SIG-M5 treated with dmso at 0.1 percent for 504 hours (cell line): ENCODE measurements at regions not wholly inside any gene's neighbourhood (a gene's known extent, or its start where the extent isn't known, plus 50 kb on each side); places are given as distances from the start of the nearest gene placed in this dataset.
"Not testable (repeated sequence)": the region's sequence is repeated elsewhere in the genome, so short reads cannot be mapped to it uniquely, and the experiment has no call there.

Experiments used
- DNase-seq: peaks from one replicate; lab custom pipeline; 2025; ENCODE audit not compliant: unreplicated experiment; lab: John Stamatoyannopoulos, UW

DNA sequence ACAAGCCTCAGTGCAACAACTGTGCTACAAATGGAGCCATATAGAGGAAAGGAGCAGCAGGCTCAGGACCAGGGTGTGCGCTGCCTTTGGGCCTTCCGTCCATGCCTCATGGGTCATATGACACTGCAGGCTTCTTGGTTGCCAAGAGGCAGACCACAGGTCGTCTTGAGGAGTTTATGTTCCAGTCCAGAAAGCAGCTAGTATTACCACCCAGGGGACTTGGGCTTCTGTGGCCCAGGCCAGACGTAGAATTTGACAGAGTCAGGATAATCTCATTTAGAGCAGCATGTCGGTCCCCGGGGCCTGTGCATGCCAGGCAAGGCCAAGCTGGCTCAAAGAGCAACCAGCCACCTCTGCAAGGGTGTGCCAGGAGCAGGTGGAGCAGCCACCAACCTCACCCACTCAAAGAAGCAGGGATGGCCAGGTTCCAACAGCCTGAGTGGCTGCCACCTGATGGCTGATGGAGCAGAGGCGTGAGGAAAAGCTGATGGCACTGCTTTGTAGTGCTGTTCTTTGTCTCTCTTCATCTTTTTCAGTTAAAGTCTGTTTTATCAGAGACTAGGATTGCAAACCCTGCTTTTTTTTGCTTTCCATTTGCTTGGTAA lies 109.1 kb downstream of the CCDC74A start:
- not testable (repeated sequence) for DNase-seq

DNA sequence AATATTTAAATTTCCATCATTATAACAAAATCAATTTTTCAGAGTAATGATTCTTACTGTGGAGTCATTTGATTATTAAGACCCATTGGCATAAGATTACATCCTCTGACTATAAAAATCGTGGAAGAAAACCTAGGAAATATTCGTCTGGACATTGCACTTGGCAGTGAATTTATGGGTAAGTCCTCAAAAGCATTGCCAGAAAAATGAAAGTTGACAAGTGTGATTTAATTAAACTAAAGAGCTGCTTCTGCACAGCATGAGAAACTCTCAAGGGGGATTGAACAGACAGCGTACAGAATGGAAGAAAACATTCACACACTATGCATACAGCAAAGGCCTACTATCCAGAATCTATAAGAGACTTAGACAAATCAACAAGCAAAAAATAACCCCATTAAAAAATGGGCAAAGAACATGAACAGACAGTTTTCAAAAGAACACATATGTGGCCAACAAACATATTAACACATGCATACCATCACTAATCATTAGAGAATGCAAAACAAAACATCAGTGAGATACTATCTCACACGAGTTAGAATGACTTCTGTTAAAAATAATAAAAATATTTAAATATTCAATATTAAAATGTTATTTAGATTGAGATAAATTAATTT lies 111.4 kb downstream of the CCDC74A start:
- not testable (repeated sequence) for DNase-seq

DNA sequence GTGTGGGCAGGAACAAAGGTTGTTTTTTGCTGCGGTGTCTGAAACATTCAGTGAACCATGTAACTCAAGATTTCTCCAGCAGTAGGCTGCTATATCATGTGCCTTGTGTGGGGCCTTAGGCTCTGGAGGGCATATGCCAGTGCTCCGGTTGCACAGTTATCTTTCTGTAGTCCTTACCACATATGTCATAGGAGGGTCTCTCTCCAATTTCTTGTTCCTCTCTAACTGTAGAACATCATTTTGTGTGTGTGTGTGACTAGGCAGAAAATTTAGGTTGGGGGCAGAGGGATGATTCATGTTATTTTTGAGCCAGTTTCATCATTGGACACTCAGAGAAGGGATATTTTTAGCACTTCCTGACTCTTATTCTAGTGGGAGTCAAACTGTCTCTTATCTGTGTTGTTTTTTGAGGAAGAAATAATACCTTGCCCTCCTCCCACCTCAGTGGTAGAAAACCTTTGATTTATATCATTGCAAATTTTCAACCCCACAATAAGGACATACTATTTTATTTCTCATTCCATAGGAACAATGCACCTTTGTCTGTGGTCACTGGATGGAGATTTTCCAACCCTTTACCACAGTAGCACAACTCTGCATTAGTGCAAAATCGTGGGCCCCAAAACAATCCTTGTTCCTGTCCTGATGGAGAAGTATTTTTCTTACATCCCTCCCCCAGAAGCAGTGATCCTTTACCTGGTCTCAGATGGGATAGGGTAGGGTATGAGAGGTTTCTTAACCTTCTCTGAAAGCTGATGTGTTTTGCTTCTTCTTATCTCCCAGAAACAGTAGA lies 113.9 kb downstream of the CCDC74A start:
- DNase-seq: peak; percentile 89

DNA sequence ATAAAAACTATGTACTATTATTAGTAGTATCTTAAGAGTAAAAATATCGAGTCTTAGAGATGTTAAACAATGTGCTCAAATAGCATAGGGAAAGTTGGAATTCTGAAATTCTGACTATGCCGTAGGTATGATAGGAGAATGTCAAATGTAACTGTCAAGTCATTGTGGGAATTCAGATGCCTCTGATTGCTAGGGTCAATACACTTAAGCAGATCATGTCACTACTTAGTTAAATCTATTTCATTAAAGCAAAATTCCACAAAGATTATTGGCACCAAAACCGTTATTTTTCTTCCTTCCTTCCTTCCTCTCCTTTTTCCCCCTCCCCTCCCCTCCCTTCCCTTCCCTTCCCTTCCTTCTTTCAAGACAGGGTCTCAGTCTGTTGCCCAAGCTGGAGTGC lies 115.5 kb downstream of the CCDC74A start:
- not testable (repeated sequence) for DNase-seq

DNA sequence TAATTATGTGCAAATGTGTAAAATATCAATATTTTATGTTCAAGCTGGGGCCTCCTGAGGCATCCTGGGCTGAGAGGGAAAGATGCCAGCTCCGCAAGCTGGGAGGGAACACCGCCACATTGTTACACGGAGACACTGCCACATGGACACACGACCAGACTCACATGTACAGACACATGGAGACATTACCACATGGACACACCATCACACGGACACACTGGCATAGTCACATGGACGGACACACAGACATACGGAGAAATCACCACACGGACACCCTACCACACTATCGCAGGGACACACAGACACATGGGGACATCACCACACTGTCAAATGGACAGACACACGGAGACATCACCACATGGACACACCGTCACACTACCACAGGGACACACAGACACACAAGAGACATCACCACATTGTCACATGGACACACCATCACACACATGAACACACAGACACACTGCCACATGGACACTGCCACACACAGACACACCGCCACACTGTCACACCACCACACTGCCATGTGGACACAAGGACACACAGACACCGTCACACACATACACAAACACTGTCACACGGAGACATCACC lies 117.6 kb downstream of the CCDC74A start:
- no peak for DNase-seq

DNA sequence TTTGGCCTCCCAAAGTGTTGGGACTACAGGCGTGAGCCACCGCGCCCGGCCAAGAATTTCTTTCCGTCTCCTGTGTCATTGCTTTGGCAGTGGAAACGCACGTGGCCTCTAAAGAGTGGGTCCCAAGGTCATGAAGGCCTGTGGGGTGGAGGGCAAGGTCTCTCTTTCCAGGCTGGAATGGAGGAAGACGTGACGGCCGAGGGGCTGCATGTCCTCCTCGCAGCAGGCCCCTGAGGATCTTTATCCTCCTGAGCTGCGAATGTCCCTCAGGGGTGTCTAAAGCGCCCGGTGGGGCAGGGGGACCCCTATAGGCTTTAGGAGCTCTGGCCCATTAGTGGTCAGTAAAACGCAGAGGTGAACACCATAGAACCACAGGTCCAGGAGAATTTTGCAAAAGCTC lies 118.5 kb downstream of the CCDC74A start:
- not testable (repeated sequence) for DNase-seq

DNA sequence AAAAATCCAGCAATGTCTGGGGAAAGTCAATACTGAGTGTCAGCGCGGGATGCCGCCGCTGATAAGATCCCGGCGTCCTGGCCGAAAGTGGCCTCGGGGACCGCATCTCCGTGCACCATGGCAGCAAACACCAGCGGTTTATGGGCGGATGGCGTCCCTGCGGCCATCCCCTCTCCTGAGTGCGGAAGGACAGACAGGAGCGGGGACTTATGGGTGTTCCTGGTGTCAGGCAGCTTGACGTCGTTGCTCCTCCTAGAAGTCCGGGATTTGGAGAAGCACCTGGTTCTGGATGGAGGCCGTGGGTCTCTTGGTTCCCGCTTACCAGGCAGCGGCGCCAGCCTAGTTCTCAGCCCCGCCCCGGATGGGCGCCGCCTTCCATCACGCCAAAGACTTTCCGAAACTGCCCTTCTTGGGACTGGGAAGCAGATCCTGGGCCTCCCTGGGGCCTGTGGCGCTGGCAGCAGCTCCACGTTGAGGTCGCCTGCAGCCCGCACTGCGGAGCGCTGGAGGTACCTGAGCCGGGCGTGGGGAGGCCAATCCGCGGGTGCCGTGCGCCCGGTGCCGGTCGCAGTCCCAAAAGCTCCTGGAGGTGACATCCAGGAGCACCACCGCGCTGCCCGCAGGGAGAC lies 119.1 kb downstream of the CCDC74A start:
- DNase-seq: no peak

DNA sequence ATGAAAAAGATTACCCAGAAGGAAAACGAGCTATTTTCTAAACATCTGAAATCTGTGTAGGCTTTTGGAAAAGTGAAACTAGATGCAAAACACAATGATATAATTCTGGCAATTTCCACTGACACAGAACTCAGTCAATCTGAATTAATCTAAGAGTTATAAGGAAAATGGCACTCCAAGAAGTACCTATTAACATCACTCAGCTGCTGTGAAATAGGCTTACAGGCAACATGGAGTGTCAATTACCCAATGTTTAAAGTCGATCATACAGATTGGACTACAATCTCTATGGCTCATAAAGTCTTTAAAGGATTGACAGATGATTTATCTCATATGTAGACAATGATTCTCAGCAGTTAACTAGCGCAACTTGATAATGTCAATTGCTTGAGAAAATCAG lies 120.9 kb downstream of the CCDC74A start:
- DNase-seq: not testable (repeated sequence)

DNA sequence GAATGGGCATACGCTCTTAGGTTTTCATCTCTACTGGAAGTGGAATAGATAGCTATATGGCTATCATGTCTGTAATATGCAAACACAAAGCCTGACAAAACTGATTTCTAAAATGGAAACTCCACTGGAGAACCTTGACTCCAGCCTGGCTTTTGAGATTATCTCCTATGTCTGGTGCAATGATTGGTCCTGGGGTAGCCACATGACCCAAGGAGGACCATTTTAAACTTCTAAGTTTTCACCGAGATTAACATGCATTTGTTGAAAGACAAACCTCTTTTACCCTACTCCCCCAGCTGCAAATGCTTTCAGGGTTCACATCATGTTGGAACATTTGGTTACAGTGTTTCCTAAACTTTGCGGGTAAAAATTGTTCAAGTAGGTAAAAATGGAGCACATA lies 124.6 kb downstream of the CCDC74A start:
- DNase-seq: not testable (repeated sequence)

DNA sequence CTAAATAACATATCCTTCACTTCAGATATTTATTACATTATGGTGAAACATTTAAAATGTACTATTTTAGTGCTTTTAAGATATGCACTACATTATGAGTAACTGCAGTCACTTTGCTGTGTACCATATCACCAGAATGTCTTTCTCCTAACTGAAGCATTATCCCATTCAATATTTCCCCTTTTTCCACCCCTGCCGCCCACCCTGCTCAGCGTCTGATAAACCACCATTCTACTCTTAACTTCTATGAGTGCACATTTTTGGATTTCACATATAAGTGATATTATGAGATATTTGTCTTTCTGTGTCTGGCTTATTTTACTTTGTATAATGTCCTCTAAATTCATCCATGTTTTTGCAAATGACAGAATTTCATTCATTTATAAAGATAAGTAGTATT lies 126.4 kb downstream of the CCDC74A start:
- not testable (repeated sequence) for DNase-seq

DNA sequence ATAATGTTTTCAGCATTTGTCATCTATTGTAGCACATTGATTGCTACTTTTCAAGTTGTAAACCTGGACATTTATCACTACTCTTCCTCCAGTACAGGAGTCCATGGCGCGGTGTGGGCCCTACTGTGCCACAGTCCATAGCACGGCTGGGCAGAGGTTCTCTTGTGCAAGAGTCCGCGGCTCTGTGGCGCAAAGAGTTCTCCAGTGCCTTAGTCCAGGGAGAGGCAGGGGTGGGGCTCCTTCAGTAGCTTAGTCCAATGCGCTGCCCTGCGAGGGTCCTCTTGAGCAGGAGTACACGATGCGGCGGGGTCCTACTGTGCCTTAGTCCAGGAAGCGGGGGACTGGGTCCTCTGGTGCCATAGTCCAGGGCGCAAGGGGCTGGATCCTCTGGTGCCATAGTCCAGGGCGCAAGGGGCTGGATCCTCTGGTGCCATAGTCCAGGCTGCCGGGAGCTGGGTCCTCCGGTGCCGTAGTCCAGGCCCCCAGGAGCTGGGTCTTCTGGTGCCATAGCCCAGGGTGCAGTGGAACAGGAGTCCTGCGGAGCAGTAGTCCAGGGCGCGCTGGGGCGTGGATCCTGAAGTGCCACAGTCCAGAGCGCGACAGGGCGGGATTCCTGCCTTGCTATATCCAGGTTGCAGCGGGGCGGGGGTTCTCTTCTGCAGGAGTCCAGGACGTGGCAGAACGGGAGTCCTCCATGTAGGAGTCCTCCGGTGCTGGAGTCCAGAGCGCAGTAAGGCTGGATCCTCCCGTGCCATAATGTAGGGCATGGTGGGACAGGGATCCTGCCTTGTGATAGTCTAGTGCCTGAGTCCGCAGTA lies 129.3 kb downstream of the CCDC74A start:
- no peak for DNase-seq

DNA sequence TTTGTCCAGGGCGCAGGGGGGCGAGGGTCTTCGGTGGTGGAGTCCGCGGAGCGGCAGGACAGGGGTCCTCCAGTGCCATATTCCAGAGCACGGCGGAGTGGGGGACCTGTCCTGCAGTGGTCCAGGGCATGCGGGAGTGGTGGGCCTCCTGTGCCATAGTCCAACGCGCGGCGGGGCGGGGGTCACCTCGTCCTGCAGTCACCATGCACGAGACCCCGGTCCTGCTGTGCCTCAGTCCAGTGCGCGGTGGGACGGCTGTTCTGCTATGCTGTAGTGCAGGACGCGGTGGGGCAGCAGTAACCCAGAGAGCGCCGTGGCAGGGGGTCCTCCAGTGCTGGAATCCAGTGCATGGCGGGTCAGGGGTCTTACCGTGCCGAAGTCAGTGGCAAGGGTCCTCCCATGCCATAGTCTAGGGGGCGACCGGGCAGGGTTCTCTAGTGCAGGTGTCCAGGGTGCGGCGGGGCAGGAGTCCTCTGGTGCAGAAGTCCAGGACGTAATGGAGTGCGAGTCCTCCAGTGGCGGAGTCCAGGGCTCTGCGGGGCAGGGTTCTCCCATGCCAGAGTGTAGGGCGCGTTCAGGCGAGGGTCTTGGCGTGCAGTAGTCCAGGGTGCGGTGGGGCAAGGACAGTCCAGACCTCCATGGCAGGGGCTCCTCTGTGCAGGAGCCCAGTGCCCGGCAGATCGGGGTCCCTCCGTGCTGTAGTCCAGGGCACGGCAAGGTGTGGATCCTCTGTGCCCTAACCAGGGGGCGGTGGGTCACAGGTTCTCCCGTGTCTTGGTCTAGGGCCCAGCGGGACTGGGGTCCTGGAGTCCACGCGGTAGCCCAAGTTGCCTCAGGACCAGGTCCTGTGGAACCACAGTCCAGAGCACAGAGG lies 130.4 kb downstream of the CCDC74A start:
- DNase-seq: no peak

DNA sequence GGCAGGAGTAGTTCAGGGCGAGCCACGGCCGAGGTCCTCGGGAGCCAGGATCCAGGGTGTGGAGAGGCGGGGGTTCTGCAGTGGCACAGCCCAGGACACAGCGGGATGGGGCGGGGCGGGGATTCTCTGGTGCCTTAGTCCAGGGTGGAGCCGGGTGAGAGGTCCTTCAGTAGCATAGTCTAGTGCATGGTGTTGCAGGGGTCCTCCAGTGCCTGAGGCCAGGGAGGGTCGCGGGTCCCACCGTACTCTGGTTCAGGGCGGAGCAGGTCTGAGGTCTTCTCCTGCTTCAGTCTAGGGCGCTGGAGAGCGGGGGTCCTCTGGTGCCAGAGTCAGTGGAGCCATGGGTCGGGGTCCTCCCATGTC lies 131.1 kb downstream of the CCDC74A start:
- DNase-seq: no peak

DNA sequence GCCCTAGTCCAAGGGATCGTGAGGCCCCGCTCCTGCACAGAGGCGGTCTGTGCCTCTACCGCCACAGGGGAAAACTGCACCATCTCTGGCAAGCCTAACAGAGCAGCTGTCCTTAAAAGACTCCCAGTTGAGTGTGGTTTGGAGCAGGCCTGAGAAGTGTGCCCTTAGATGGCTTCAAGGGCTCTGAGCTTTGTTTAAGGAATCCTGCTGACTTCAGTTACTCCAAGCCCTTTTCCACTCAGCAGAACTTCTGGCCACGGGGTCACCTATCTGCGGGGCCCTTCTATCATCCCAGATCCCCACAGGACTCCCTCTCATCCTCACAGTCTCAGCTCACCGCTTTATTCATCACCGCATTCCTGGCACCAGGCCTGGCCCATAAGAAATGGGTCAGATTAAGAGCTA lies 131.5 kb downstream of the CCDC74A start:
- DNase-seq: no peak

DNA sequence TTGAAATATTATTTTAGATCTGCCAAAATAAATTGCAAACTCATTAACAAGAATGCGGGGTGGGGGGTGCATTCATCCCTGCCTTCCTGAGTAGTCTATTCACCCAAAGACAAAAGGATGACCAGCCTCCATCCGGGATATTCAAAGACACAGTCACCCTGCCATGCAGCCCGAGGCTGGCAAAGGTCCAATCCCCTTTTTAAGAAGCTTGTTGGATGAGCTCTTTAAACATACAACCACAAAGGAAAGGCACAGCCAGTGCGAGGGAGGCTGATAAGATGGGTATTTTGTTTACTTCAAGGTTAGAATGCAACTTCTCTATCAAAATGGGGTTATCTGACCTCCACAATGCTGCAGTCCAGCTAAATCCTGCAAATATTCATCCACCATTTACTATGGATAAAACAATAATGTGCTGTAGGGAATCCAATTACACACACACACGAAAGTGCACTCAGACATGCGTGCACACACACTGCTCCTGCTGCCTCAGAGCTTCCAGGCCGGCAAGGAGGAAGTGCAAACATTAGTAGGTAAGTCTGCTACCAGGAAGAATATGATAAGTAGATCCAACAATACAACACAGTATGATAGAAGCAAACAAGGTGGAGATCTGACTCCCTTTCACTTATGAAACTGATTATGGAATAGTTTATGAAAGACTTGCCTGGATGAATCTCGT lies 133.6 kb downstream of the CCDC74A start:
- DNase-seq: not testable (repeated sequence)

DNA sequence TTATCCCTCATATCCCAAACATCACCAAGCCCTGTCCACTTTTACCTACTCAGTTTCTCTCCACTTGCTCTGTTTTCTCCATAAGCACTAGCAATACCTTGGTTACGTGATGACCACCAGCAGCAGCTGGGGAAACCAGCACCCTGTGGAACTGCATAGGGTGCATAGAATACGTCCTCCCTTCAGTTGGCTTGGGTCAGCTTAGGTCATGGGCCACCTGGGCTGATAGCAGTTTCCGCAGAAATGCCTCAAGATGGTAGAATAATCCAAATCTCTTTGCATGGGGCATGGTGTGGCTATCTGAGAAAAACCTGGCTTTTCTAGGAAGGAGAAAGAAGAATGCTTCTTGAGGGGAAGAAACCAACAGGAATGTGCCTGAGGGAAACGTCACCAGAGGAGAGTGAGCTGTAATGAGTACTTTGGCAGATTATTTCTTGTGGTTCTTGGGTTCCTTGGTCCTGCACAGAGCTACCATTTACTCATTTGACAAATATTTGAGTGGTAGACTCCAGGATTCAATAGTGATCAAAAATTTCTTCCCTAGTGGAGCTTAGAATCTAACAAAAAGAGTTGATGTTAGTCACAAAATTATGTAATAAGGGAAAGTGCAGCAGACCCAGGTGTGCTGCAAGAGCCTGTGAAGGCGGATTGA lies 134.3 kb downstream of the CCDC74A start:
- not testable (repeated sequence) for DNase-seq

DNA sequence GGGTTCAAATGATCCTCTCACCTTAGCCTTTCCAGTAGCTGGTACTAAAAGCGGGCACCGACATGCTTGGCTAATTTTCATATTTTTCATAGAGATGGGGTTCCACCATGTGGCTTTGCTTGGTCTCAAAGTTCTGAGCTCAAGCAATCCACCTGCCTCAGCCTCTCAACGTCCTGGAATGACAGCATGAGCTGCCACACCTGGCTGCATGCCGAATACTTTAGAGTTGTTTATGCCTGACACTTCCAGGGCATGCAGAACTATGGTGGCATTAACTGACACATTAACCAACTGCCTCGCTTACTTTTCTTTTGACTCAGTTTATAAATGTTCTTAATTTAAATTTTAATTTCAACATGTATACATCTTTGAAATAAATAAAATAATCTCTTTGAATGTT lies 135.8 kb downstream of the CCDC74A start:
- not testable (repeated sequence) for DNase-seq

DNA sequence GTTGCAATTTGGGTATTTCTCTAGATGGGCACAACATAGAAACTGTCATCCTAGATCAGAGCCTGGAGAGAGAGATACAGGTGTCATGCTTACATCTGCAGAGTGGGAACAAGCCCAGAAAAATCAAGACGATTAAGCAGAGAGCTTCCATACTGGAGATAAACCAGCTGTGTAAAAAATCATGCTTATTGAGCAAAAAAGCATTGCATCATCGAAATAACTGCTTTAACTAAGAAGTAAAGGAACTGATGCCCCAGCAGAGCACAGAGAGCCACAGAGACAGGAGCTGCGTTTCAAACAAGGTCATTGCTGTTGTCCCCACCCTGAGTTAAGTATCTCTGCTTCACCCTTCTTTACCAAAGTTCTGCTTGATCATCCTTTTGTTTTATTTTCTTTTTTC lies 138.0 kb downstream of the CCDC74A start:
- DNase-seq: peak; percentile 45
